ENCODE measurements at regions not wholly inside any gene's neighbourhood (a gene's known extent, or its start where the extent isn't known, plus 50 kb on each side); places are given as distances from the start of the nearest gene placed in this dataset.

DNA sequence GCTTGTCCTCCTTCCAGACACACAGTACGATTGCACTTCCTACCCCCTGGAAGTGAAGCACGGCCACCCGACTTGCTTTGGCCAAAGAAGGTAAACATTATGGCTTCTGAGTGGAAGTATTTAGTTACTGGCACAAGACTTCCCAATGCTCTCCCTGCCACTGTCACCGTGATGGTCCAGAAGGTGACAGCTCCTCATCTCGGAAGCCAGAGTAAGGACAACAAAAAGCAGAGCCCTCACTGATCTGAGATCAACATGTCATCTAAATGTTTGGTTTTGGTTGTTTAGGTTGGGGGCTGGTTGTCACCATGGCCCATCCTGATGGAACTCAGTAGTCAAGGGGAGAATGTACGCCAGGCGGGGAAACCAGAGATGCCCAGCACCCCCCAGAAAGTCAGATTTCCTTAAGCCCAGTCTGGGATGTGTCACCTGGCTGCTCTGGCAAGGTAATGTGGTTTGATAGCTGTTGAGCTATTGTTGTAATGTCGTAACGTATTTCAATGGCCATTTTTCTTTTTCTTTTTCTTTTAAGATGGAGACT, 170.1 kb upstream of the ZNF536 start:
- H3K4me1 ChIP-seq (replicated peaks in 1 of 2; ENCODE audit: control insufficient read depth in 2 of 2, insufficient read depth in 2 of 2, low read length in 2 of 2) = no peaks in the 10 kb centered on the region
- H3K27ac ChIP-seq (ENCODE audit: extremely low read depth, low read depth, low read length) = no peak overlapping the region
- no peaks in the 10 kb centered on the region for H3K9me3 ChIP-seq (replicated peaks; ENCODE audit: control insufficient read depth, insufficient read depth, low read depth, low read length)
- H3K9ac ChIP-seq (ENCODE audit: insufficient read depth in 1 of 2, low read depth in 2 of 2, low read length in 2 of 2) = no peak overlapping the region
- H3K4me2 ChIP-seq (ENCODE audit: insufficient read depth, low read length) = no peak overlapping the region
- H3K27me3 ChIP-seq (ENCODE audit: control insufficient read depth in 2 of 2, insufficient read depth in 2 of 2, low read length in 2 of 2) = peaks cover 0 to 13% of the 10 kb centered on the region in 2 experiments; a peak in 4 of 5 replicates
- 0% methylated on average over 9 of the region's 9 CpGs for WGBS (ENCODE audit: insufficient coverage, low coverage, missing lambda C conversion rate)
- no peaks in the 10 kb centered on the region for H3K36me3 ChIP-seq (ENCODE audit: control insufficient read depth, insufficient read depth, low read length)
- no peak overlapping the region for H2AFZ ChIP-seq (ENCODE audit: low read depth, low read length)
- in situ Hi-C loops (cut with MboI) = no loop called here
- no peaks in the 10 kb centered on the region for H3K9me1 ChIP-seq (ENCODE audit: control insufficient read depth, insufficient read depth, low read length)
- H3K79me2 ChIP-seq (ENCODE audit: control insufficient read depth, insufficient read depth, low read length) = no peaks in the 10 kb centered on the region
- no TSS peak for BruUV-seq (replicated peaks)
- TF ChIP-seq, protein P1, sequence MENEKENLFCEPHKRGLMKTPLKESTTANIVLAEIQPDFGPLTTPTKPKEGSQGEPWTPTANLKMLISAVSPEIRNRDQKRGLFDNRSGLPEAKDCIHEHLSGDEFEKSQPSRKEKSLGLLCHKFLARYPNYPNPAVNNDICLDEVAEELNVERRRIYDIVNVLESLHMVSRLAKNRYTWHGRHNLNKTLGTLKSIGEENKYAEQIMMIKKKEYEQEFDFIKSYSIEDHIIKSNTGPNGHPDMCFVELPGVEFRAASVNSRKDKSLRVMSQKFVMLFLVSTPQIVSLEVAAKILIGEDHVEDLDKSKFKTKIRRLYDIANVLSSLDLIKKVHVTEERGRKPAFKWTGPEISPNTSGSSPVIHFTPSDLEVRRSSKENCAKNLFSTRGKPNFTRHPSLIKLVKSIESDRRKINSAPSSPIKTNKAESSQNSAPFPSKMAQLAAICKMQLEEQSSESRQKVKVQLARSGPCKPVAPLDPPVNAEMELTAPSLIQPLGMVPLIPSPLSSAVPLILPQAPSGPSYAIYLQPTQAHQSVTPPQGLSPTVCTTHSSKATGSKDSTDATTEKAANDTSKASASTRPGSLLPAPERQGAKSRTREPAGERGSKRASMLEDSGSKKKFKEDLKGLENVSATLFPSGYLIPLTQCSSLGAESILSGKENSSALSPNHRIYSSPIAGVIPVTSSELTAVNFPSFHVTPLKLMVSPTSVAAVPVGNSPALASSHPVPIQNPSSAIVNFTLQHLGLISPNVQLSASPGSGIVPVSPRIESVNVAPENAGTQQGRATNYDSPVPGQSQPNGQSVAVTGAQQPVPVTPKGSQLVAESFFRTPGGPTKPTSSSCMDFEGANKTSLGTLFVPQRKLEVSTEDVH (IDR thresholded peaks at IDR 0.05; ENCODE audit: low read depth, partially characterized antibody) = no peak
- no peak for TF ChIP-seq ZNF699 (CRISPR knock-in tag; IDR thresholded peaks at IDR 0.05; ENCODE audit: insufficient replicate concordance)
- no peak for TF ChIP-seq ETV6 (IDR thresholded peaks at IDR 0.05; ENCODE audit: borderline replicate concordance in 1 of 2, low read depth in 2 of 2, low read length in 1 of 2)
- no peak for TF ChIP-seq ETV6 (CRISPR knock-in tag; IDR thresholded peaks at IDR 0.05; ENCODE audit: borderline replicate concordance)
- TF ChIP-seq RBM39 (optimal IDR thresholded peaks at IDR 0.05; ENCODE audit: low read depth, low read length) = no peak
- no peak for TF ChIP-seq RBM14 (IDR thresholded peaks at IDR 0.05; ENCODE audit: borderline replicate concordance, insufficient read depth, low read depth, low read length)
- no peak for TF ChIP-seq TFAM (CRISPR knock-in tag; conservative IDR thresholded peaks at IDR 0.05)
- no peak for TF ChIP-seq HDAC8 (tag; IDR thresholded peaks at IDR 0.05)
- no peak for TF ChIP-seq ZZZ3 (IDR thresholded peaks at IDR 0.05)
- no peak for TF ChIP-seq ZNF384 (IDR thresholded peaks at IDR 0.05; ENCODE audit: low read depth, low read length)
- TF ChIP-seq GTF2F1 (IDR thresholded peaks at IDR 0.05; ENCODE audit: low read depth, low read length) = no peak
- DNase-seq (ENCODE audit: extremely low read depth in 1 of 4, low spot score in 3 of 4) = no peak
- no peak for ATAC-seq
- CTCF ChIA-PET (ENCODE audit: low intra/inter-chr PET ratio) = no interaction called here
- FAIRE-seq = no peak
- POLR2A ChIA-PET = interaction anchor here (0.7 to 0.9 kb wide), 2 partner anchors 16 to 25 kb away, joined by 3 read pairs; no protein-coding TSS in a partner anchor
- H3K4me3 ChIP-seq = no peak overlapping the region
- intact Hi-C loops (cut with micrococcal nuclease) = no loop called here
- no peaks in the 10 kb centered on the region for H4K20me1 ChIP-seq (replicated peaks; ENCODE audit: control insufficient read depth, insufficient read depth, low read length)

Measured in K562 (cell line).